A549 (cell line): ENCODE measurements at regions not wholly inside any gene's neighbourhood (a gene's known extent, or its start where the extent isn't known, plus 50 kb on each side); places are given as distances from the start of the nearest gene placed in this dataset.

Experiments used
- ATAC-seq, 2 experiments: fragments of 200-7000 bp in 1 of 2; fragments of >200 bp in 1 of 2; cut with Nextera tagmentation in 1 of 2; cut with Tn5 transposase in 1 of 2; 3 replicates each; pipeline versions ENCODE4 v1.8.0 to v1.9.1; 2018 to 2020; ENCODE audit warnings: mild to moderate bottlenecking in 1 of 2, moderate library complexity in 1 of 2
- CTCF ChIA-PET: fragments of 300-600 bp; sonication (Branson Sonifier 250); formaldehyde crosslinking; extraction: SDS; loops from one replicate; lab custom pipeline; 2021; ENCODE audit warnings: antibody characterized with exemption, inconsistent platforms; lab: Yijun Ruan, JAX
- POLR2A ChIA-PET: fragments of 350-600 bp; formaldehyde crosslinking; extraction: SDS; loops from one replicate; lab custom pipeline; 2021; ENCODE audit warnings: antibody characterized with exemption, inconsistent platforms; lab: Yijun Ruan, JAX
- DNase-seq, 2 experiments: peaks; one replicate each; pipeline versions ENCODE4 v3.0.0 to v3.0.0-alpha.2; 2011 to 2016; ENCODE audit warnings: low read depth in 1 of 2, low spot score in 1 of 2
- FAIRE-seq: peaks from 2 replicates; lab custom pipeline; 2011; peaks lifted over from hg19 to GRCh38; lab: Jason Lieb, UNC
- H3K27ac ChIP-seq, 2 experiments: fragments of >200 bp; sonication (Bioruptor Twin); formaldehyde crosslinking; 3 replicates each; pipeline ENCODE4 v1.5.1; 2016 to 2017
- H3K4me1 ChIP-seq: fragments of >200 bp; sonication (Bioruptor Twin); formaldehyde crosslinking; 3 replicates; pipeline ENCODE4 v1.6.1; 2016
- H3K4me2 ChIP-seq: fragments of >200 bp; sonication (Bioruptor Twin); formaldehyde crosslinking; 3 replicates; pipeline ENCODE4 v1.6.1; 2016
- H3K4me3 ChIP-seq: fragments of >200 bp; sonication (Bioruptor Twin); formaldehyde crosslinking; 3 replicates; pipeline ENCODE4 v1.5.1; 2016
- H3K9me3 ChIP-seq: fragments of >200 bp; sonication (Bioruptor Twin); formaldehyde crosslinking; 3 replicates; pipeline ENCODE4 v1.6.1; 2016
- CBX2 ChIP-seq: fragments of 200-600 bp; sonication (generic); IDR thresholded peaks from 2 replicates; pipeline ENCODE4 v1.6.1; 2016; ENCODE audit warnings: low read depth, mild to moderate bottlenecking, borderline replicate concordance
- CBX8 ChIP-seq: fragments of 200-600 bp; sonication (generic); IDR thresholded peaks from 2 replicates; pipeline ENCODE4 v1.6.1; 2016
- EP300 ChIP-seq, 2 experiments: fragments of >200 bp; sonication (Bioruptor Twin); formaldehyde crosslinking; IDR thresholded peaks; 2 replicates in 1 of 2; 3 replicates in 1 of 2; pipeline ENCODE4 v1.6.1; 2016 to 2017
- ESRRA ChIP-seq: fragments of 150-350 bp; IDR thresholded peaks from 2 replicates; pipeline ENCODE4 v1.6.1; 2014; ENCODE audit warnings: mild to moderate bottlenecking, low read length, borderline replicate concordance
- FOSB ChIP-seq: fragments of 250-450 bp; sonication (Bioruptor Pico); IDR thresholded peaks from 2 replicates; pipeline ENCODE4 v1.5.0; 2020; ENCODE audit warnings: mild to moderate bottlenecking, moderate library complexity
- FOSL2 ChIP-seq, 2 experiments: fragments of 450-650 bp in 1 of 2; fragments of >200 bp in 1 of 2; sonication (Bioruptor Twin) in 1 of 2; formaldehyde crosslinking; IDR thresholded peaks; 2 replicates each; pipeline versions ENCODE4 v1.5.0 to v1.6.1; 2016 to 2020; ENCODE audit warnings: mild to moderate bottlenecking in 1 of 2, moderate library complexity in 1 of 2
- FOXS1 ChIP-seq: fragments of 250-450 bp; sonication (Bioruptor Pico); IDR thresholded peaks from 2 replicates; pipeline ENCODE4 v1.5.0; 2020; ENCODE audit warnings: mild to moderate bottlenecking, moderate library complexity
- HDAC2 ChIP-seq: fragments of 200-600 bp; sonication (generic); IDR thresholded peaks from 2 replicates; pipeline ENCODE4 v1.6.1; 2016
- HOXA7 ChIP-seq: fragments of 250-450 bp; sonication (Bioruptor Pico); IDR thresholded peaks from 2 replicates; pipeline ENCODE4 v1.5.0; 2020; ENCODE audit warnings: mild to moderate bottlenecking, moderate library complexity
- JUN ChIP-seq, 2 experiments: fragments of >200 bp; sonication (Bioruptor Twin); formaldehyde crosslinking; IDR thresholded peaks; 2 replicates in 1 of 2; 3 replicates in 1 of 2; pipeline ENCODE4 v1.6.1; 2016 to 2017
- MAFK ChIP-seq: fragments of 450-650 bp; IDR thresholded peaks from 2 replicates; pipeline ENCODE4 v1.6.1; 2014; ENCODE audit not compliant: partially characterized antibody
- MAZ ChIP-seq: fragments of 150-350 bp; IDR thresholded peaks from 2 replicates; pipeline ENCODE4 v1.6.1; 2014; ENCODE audit warnings: antibody characterized with exemption, low read depth, low read length, borderline replicate concordance
- MYC ChIP-seq: IDR thresholded peaks from 2 replicates; pipeline ENCODE4 v1.6.1; 2012; ENCODE audit warnings: mild to moderate bottlenecking, inconsistent platforms, low read length, improper control_type of control experiment, borderline replicate concordance
- NR3C1 ChIP-seq: fragments of >200 bp; sonication (Bioruptor Twin); formaldehyde crosslinking; IDR thresholded peaks from 3 replicates; pipeline ENCODE4 v1.6.1; 2017
- PHF8 ChIP-seq: fragments of 200-600 bp; sonication (generic); IDR thresholded peaks from 2 replicates; pipeline ENCODE4 v1.6.1; 2016; ENCODE audit warnings: low read depth, mild to moderate bottlenecking, antibody characterized with exemption, moderate library complexity, borderline replicate concordance
- POLR2A ChIP-seq: IDR thresholded peaks from 2 replicates; pipeline ENCODE4 v1.6.1; 2012; ENCODE audit warnings: mild to moderate bottlenecking, low read length
- POLR2AphosphoS2 ChIP-seq: conservative IDR thresholded peaks from 2 replicates; pipeline ENCODE4 v1.6.1; 2012; ENCODE audit warnings: low read length, improper control_type of control experiment, inconsistent platforms
- RCOR1 ChIP-seq: fragments of 150-350 bp; IDR thresholded peaks from 2 replicates; pipeline ENCODE4 v1.6.1; 2014; ENCODE audit warnings: antibody characterized with exemption, low read length, low read depth
- RNF2 ChIP-seq: fragments of 200-600 bp; sonication (generic); IDR thresholded peaks from 2 replicates; pipeline ENCODE4 v1.6.1; 2016; ENCODE audit warnings: low read depth, mild to moderate bottlenecking, antibody characterized with exemption, moderate library complexity, borderline replicate concordance
- SMC3 ChIP-seq: fragments of >200 bp; sonication (Bioruptor Twin); formaldehyde crosslinking; IDR thresholded peaks from 3 replicates; pipeline ENCODE4 v1.6.1; 2018; ENCODE audit warnings: inconsistent platforms
- SREBF2 ChIP-seq: fragments of 450-650 bp; IDR thresholded peaks from 2 replicates; pipeline ENCODE4 v1.6.1; 2014; ENCODE audit warnings: mild to moderate bottlenecking, moderate library complexity
- TFCP2L1 ChIP-seq: fragments of 250-450 bp; sonication (Bioruptor Pico); IDR thresholded peaks from 2 replicates; pipeline ENCODE4 v1.5.0; 2021; ENCODE audit warnings: mild to moderate bottlenecking
- TP53 ChIP-seq: fragments of 250-450 bp; sonication (Bioruptor Pico); IDR thresholded peaks from 2 replicates; pipeline ENCODE4 v1.5.0; 2021; ENCODE audit warnings: mild to moderate bottlenecking, moderate library complexity
- ZC3H11A ChIP-seq: fragments of 450-650 bp; IDR thresholded peaks from 2 replicates; pipeline ENCODE4 v1.6.1; 2014; ENCODE audit warnings: antibody characterized with exemption, mild to moderate bottlenecking
- ZNF302 ChIP-seq: fragments of 250-450 bp; sonication (Bioruptor Pico); IDR thresholded peaks from 2 replicates; pipeline ENCODE4 v1.9.0; 2021; ENCODE audit warnings: inconsistent platforms, mild to moderate bottlenecking, moderate library complexity
- WGBS: methylation state at CpG from one replicate; pipeline ENCODE4 v1.1.6; 2017; ENCODE audit errors: missing lambda C conversion rate; 5-methylcytosine and 5-hydroxymethylcytosine counted together
- TF ChIP-seq, protein P1 (sequence below): IDR thresholded peaks from 2 replicates; pipeline ENCODE4 v1.6.1; 2012; ENCODE audit warnings: low read depth, borderline replicate concordance
- TF ChIP-seq, protein P2 (sequence below): fragments of >200 bp; sonication (Bioruptor Twin); formaldehyde crosslinking; IDR thresholded peaks from 3 replicates; pipeline ENCODE4 v1.6.1; 2016
- TF ChIP-seq, protein P3 (sequence below): IDR thresholded peaks from 2 replicates; pipeline ENCODE4 v1.6.1; 2012

DNA sequence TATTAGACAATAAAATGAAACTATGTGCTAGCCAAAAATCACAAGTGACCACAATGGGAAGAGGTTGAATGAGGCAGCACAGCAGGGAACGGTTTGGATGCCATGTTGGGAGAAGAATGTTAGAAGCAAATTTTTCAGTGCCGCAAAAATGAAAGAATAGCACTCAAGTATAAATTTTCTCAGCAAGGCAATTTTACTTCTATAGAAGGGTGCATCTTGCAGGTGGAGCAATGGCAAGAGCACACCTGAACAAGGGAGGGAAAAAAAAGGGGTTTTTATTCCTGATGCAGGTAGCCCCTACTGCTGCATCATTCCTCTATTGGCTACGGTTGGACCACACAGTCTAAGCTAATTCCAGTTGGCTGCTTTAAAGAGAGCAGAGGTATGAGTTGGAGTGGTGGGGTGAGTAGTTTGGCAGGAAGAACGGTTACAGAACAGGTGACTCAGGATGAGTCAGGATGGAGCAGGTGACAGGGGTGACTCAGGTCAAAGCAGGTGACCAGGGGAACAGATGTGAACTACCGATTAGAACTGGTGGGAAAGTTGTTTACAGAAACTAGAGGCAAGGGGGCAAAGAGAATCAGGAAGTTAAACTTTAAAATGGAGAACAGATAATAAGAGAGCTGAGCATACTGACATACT lies 301.1 kb upstream of the NRIP1 start:
- 68% methylated on average over 5 of the region's 5 CpGs for WGBS
- Histone ChIP-seq H3K4me3 (no peak overlapping the region), H3K27ac (no peak overlapping the region), H3K9me3 (peaks cover 12% of the 10 kb centered on the region; the same call in 1 of the 3 replicates), H3K4me1 (no peaks in the 10 kb centered on the region), H3K4me2 (no peak overlapping the region)
- no peak for TF ChIP-seq POLR2A
- no peak for TF ChIP-seq MYC
- TF ChIP-seq SMC3: no peak
- no peak for TF ChIP-seq MAFK
- no peak for TF ChIP-seq MAZ
- no peak for TF ChIP-seq ESRRA
- no peak for TF ChIP-seq HOXA7 (CRISPR knock-in tag)
- TF ChIP-seq EP300 (IDR thresholded peaks at IDR 0.05): no peak
- no peak for TF ChIP-seq CBX8
- TF ChIP-seq, protein P1, sequence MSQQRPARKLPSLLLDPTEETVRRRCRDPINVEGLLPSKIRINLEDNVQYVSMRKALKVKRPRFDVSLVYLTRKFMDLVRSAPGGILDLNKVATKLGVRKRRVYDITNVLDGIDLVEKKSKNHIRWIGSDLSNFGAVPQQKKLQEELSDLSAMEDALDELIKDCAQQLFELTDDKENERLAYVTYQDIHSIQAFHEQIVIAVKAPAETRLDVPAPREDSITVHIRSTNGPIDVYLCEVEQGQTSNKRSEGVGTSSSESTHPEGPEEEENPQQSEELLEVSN: no peak
- no peak for TF ChIP-seq RCOR1
- TF ChIP-seq ZC3H11A: no peak
- TF ChIP-seq, protein P2, sequence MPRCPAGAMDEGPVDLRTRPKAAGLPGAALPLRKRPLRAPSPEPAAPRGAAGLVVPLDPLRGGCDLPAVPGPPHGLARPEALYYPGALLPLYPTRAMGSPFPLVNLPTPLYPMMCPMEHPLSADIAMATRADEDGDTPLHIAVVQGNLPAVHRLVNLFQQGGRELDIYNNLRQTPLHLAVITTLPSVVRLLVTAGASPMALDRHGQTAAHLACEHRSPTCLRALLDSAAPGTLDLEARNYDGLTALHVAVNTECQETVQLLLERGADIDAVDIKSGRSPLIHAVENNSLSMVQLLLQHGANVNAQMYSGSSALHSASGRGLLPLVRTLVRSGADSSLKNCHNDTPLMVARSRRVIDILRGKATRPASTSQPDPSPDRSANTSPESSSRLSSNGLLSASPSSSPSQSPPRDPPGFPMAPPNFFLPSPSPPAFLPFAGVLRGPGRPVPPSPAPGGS: no peak
- no peak for TF ChIP-seq FOXS1 (CRISPR knock-in tag)
- TF ChIP-seq SREBF2: no peak
- no peak for TF ChIP-seq TP53
- TF ChIP-seq JUN (IDR thresholded peaks at IDR 0.05): no peak
- no peak for TF ChIP-seq ZNF302 (CRISPR knock-in tag)
- no peak for TF ChIP-seq POLR2AphosphoS2
- TF ChIP-seq FOSL2 (IDR thresholded peaks at IDR 0.05): no peak
- TF ChIP-seq FOSL2 (CRISPR knock-in tag; IDR thresholded peaks at IDR 0.05): no peak
- ATAC-seq (no peak), FAIRE-seq (no peak), DNase-seq (no peak)
- CTCF ChIA-PET: no interaction called here
- POLR2A ChIA-PET: no interaction called here

DNA sequence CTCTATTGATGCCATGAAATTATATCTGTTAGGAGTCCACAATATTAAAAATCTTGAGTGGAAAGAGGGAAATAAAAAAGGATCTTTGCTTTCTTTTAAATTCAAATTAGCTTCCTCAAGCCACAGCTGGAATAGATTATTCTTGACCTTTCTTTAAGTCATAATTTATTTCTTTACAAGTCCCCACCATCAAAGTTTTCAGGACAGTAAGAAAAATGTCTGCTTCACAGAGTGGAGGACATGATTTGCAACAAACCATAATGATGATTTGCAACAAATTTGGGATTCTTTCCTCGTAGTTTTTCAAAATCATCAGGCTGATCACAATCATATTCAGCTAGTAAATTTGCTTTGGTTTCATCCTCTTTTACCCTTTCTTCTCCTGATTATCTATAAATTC lies 301.8 kb upstream of the NRIP1 start:
- 79% methylated on average over 1 of the region's 1 CpG for WGBS
- TF ChIP-seq PHF8 (no peak), HOXA7 (CRISPR knock-in tag) (no peak), HDAC2 (no peak), RNF2 (no peak), MYC (no peak), JUN (IDR thresholded peaks at IDR 0.05) (no peak), ZC3H11A (no peak), SREBF2 (no peak), TFCP2L1 (no peak), FOSB (no peak), CBX2 (no peak), NR3C1 (no peak)
- TF ChIP-seq, protein P3, sequence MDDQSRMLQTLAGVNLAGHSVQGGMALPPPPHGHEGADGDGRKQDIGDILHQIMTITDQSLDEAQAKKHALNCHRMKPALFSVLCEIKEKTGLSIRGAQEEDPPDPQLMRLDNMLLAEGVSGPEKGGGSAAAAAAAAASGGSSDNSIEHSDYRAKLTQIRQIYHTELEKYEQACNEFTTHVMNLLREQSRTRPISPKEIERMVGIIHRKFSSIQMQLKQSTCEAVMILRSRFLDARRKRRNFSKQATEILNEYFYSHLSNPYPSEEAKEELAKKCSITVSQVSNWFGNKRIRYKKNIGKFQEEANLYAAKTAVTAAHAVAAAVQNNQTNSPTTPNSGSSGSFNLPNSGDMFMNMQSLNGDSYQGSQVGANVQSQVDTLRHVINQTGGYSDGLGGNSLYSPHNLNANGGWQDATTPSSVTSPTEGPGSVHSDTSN: no peak
- ChIA-PET POLR2A (no interaction called here), CTCF (no interaction called here)
- FAIRE-seq (no peak), ATAC-seq (no peak), DNase-seq (no peak)
- Histone ChIP-seq H3K4me3 (no peak overlapping the region), H3K27ac (no peak overlapping the region), H3K4me1 (no peaks in the 10 kb centered on the region), H3K9me3 (peaks cover 12% of the 10 kb centered on the region; the same call in 1 of the 3 replicates), H3K4me2 (no peak overlapping the region)
